GM21786 (cell line): ENCODE measurements at regions not wholly inside any gene's neighbourhood (a gene's known extent, or its start where the extent isn't known, plus 50 kb on each side); places are given as distances from the start of the nearest gene placed in this dataset.

ENCODE experiments used
- ATAC-seq: cut with Tn5 transposase; IDR thresholded peaks from one replicate; pipeline ENCODE4 v1.9.1; 2021; ENCODE audit not compliant: unreplicated experiment

DNA sequence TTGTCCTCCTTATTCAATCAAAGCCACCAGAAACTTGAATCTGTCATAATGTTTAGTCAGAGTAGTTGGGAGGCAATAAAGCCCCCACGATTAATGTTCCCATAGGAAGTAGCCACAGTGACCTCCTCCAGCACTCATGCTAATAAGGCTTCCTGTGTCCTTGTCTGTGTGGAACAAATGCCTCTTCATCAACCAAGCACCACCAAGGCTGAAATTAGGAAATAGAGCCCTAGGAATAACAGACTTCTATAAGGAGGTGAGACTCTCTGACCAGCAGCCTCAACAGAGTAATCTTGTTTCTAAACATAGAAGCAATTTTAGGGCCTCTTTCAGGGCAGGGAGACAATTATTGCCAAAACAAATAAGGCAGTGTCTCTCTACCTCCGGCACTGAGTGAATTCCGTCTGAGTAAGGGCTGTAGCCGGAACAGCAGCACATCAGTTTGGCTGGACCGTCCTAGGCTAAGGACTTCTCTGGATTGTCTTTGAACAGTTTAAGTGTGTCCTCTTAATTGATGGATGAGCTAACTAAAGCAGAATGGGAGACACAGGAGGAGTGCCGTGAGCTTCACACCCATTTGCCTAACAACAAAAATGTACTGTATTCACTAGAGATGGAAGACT, 329.2 kb upstream of the HAND2 start:
- no peak for ATAC-seq

DNA sequence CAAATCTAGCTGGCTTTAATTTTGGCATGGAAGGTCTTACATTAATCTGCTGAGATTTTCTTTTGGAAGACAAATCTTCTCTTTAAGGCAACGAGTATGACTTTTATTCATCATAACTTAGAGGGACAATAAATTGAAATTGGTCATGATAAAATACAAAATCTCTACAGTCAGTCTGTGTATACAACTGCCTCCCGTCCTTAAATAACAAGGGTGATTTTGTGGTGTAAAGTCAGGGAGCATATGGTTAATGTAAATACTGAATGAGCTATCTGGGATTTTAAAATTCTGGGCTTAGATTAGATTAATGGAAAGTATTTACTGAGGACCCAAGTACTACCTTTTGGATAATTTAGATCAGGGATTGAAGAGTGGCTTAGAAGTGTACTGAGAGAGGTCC, 328.4 kb upstream of the HAND2 start:
- no peak for ATAC-seq

DNA sequence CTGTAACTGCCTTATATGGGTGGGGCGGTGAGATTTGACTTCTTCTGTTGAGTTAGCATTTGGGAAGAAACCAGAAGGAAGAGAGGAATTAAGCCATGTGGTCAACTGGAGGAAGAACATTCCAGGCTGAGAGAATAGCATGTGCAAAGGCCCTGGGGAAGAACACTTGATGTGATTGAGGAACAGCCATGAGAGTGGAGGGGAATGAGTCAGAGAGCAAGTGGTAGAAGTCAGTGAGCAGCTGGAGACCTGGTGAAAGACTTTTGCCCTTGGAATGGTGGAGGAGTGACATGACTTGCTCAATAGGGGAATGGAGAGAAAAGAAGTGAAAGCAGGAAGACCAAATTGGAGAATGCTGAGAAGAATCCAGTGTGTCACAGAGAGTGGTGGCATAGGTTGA, 327.8 kb upstream of the HAND2 start:
- no peak for ATAC-seq

DNA sequence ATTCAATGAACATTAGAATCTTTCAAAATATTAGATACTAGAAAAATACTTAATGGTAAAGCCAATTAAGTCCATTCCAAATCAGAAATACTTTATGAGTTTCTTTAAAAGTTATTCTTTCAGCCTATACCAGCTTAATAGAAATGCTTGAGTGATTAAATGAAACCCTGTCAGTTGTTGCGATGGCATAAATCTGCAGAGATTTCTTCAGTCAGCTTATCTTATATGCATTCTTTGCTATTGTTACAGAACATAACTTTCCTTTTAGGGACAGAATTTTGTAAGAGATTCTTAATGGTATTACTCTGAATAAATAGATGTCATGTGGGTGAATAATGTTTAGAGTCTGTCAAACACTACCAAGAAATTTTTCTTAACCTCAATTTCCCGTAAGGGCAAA, 325.0 kb upstream of the HAND2 start:
- no peak for ATAC-seq

DNA sequence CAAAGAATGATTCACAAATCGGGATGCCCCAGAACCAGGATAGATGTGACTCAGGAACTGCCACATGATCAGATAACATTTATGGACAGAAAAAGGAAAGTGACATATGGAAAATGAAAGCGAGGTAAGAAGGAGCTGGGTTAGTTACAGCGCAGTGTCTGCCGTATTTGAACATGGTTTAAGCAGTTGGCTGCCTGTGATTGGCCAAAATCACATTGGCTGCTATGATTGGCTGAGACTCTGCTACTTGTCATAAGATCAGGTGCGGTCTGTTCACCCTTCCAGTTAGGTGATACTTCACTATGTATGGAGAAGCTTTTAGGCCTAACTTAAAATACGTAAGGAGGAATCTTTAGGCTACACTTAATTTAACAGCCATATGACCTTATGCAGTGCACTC, 322.7 kb upstream of the HAND2 start:
- ATAC-seq, result no peak

DNA sequence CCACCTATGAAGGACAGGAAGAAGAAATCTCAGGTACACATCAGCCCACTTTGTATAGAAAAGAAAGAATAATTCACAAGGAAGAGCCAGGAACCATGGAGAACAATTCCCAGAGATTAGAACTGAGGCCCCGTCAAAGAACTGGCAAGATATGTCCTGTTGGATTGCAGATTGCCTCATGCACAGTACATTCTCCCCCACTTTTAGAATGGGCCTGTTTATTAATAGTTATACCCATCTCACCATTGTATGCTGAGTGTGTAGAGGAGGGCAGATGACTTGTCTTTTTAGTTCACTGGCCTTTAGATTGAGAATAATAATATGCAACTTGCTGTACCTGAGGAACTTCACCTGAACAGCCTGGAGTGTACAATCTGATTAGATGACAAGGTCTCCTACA, 315.6 kb upstream of the HAND2 start:
- ATAC-seq, result no peak

DNA sequence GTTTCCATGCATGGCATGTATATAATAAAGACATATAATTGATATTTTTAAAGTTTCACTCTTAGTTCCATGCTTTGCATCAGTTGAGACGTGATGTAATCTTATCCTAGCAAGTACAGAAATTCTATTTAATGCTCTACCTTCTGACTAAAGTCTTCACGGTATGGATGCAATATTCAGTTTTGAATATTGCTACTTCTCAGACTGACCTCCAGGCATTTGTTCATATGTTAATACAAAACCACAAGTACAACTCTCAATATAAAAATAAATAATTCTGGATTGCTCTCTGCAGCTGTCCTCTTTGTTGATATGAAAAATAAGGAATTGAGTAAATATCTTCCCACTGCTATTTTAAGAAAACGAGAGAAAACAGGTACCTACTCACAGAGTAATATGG, 309.8 kb upstream of the HAND2 start:
- ATAC-seq, result no peak

DNA sequence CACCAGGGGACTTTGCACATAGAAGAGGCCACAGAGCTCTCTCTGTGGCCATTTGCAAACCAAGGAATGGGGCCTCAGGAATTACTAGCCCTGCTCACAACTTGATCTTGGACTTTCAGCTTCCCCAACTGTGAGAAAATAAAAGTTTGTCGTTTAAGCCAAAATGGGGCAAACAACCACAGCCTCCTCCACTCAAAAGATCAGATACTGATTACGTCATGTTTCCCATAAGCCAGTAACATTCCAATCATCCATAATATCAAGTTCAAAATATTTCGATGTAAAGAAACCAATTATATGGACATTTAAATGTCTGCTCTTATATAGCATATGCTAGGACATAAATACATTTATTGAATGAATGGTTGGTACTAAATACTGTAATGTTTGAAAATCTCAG, 307.5 kb upstream of the HAND2 start:
- ATAC-seq, result no peak

DNA sequence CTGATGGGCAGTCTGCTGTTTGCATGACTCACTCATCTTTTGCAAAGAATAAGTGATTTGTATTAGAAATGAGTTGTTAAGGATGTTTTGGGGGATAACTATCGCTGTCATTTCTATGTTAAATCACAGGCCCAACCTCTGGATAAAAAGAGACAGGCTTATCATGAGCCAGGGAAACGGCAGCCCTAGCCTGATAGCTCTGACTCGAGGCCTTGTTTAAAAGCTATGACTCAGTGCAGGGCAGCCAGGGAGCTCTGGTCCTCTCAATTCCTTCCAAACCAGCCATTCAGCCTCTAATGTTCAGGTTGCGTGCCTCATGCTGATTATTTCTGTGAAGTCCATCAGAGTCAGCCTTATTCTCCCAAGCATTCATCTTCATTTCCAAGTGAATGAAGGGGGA, 305.9 kb upstream of the HAND2 start:
- no peak for ATAC-seq

DNA sequence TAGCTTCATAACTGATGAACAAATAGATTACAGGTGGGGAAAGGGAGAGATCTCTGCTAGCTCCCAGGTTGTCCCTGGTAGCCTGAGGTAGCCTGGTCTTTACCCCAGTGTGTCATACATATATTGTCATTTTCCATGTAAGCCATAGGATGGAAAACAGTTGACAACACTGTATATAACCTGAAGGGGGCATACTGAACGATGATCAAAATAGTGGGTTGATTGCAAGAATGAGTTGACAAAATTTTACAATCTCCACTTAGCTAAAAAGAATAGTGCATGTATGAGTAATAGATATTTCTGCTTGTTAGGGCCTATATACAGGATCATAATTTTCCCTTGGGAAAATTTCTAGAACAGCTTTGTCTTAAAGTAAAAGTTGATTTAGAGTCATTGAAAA, 304.1 kb upstream of the HAND2 start:
- no peak for ATAC-seq

DNA sequence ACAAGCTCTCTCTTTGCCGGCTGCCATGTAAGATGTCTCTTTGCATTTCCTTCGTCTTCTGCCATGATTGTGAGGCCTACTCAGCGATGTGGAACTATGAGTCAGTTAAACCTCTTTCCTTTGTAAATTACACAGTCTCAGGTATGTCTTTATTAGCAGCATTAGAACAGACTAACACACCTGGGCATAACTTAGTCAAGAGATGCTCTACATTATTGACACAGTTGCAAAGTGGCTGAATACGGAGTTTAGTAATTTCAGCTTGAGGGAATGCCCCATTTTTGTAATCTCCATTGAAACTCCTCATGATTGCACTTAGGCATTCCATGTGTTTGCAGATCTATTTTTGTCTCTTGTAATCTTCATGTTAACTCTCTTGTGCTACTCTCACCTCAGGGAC, 299.5 kb upstream of the HAND2 start:
- ATAC-seq, result no peak

DNA sequence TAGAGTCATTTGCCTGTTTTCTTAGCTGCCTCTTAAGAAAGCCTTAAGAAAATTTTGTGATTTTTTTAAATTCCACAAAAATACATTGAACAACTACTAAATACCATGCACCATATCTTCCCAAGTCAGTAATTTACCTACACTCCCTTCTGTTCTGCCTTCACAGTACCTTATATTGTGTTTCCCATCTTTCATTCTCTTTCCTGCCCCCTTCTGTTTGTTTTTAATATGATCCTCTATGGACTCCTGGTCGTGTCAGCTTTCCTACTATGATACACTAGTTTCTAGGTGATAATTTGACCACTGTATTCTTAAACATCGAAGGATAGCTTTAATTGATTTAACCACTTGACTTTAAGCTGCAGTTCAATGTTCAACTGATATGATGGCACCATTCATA, 297.7 kb upstream of the HAND2 start:
- ATAC-seq, result no peak

DNA sequence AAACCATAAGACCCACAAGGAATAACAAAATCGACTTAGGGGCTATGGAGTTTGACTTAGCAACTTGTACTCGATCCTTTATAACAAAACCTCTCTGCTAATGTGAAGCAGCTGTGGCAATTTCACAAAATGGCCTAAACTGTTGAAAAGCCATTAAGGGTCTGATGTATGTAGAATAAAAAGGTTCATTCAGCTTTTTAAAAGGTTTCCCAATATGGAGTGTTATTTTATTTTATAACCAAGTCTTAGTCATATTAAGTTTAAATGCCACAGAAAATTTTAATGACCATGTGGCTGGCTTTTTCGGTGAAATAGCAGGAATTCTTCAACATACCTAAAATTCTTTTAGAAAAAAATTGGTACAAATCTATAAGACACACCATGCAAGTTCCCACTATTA, 291.8 kb upstream of the HAND2 start:
- ATAC-seq, result no peak

DNA sequence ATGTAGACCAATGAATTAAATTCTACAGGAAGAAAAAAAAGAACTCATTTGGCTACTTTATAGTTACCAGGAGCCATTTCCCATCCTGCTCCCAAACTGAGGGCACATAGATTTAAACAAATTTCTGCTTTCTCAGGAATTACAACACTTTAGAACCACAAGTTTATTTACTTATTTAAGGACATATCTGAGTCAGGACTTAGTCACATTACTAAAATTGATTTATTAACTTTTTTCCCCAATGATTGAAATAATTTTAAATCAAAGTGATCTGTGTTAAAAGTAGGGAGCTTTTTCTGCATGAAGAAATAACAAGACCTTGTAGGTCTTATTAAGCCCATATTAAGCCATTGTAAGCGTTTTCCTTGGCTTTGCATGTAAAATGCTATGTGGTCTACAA, 291.0 kb upstream of the HAND2 start:
- ATAC-seq, result no peak

DNA sequence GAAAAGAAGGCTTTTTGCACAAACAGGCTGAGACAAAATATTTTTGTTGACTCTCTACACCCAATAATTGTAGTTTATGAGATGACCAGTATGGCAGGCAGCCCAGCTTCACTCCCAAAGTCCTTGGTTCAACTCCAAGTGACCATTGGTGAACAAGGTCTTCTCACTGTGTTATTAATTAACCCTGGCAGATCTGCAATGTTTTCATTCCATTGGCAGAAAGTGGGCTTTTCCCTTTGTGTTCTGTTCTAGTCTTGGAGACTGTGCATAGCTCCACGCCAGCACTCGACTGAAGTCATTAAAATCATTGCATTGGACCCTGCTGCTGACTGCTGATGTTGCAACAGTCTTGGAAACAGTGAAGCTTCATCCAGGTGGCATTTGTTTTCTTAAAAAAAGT, 277.3 kb upstream of the HAND2 start:
- ATAC-seq, result no peak

DNA sequence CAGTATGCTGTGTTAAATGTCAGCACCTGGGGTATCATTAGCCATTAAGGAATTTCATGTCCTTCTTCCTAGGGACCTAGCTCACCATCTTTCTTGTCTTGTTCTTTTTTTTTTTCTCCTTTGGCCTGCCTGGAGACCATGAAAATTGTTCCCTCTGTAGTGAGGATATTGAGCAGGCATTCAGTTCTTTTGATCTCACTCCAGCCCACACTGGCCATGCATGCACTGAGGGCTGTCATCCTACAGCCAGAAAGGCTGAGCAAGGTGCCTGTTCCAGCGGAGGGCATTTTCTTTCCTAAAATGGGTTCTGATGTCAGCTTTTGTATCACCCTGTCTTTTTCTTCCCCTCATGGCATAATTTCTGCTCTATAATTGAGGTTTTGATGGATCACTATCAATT, 275.9 kb upstream of the HAND2 start:
- no peak for ATAC-seq

DNA sequence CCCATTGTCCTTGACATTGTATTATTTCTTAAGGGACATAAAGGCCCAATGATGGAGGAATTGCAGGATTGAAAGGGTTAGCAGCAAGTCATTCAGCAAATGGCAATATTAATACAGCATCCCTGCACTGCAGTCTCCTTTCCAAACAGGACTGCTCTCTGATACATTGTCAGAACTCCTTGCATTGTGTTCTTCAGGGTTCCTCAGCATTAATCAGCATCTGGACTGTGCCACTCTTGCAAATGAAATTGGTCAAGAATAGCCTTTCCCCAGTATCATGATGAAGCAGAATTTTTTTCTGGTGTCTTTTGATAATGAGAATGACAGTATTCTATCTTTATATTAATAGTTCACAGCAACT, 272.6 kb upstream of the HAND2 start:
- ATAC-seq, result no peak

DNA sequence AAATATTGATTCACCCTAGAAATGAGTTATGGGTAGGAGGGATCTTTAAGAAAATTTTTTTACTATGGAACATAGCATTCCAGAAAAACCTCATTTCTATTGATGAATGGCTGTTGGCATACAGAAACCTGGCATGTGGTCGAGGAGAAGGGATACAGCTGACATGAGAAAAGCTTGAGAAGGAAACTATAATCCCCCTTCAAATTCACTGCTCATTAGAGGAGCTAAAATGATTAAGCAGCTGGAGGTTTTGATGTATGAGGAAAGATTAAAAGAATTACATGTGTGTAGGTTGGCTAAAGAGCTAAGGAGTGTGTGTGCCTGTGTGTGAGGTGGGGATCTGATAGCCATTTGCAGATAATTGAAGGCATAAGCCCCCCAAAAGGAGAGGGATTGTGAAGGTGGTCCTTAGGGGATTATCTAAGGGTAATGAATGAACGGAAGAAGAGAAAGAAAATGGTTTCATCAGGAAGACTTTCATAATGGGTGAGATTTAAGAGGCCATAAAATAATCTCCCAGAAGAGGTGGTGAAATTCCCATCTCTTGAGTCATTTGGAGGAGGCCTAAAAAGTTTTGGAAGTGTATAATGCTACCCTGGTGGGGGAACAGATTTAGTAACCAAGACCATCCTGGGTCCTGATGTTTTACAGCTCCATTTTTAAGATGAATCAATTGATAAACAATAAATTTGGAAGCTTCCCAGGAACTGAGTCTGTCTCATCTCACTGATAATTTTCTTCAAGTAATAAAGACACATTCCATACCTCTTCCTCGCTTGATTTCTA, 272.0 kb upstream of the HAND2 start:
- no peak for ATAC-seq

DNA sequence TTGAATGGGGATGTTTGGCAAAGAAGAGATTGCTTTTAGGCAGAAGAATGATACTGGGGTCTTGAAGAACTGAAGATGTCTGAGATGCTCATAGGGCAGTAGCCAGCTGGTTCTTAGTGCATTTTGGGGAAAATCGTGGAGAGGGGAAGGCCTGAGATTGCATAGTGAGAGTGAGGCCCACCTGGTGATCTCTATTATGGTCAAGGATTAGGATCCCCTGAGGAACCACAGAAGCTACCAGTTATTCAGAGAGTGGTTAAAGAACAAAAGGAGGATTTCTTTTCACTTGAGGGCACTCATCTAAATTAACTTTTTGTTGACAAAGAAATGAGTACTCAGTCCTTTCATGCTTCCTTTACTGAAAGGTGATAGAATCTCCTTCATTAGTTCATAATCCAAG, 271.3 kb upstream of the HAND2 start:
- ATAC-seq, result no peak

DNA sequence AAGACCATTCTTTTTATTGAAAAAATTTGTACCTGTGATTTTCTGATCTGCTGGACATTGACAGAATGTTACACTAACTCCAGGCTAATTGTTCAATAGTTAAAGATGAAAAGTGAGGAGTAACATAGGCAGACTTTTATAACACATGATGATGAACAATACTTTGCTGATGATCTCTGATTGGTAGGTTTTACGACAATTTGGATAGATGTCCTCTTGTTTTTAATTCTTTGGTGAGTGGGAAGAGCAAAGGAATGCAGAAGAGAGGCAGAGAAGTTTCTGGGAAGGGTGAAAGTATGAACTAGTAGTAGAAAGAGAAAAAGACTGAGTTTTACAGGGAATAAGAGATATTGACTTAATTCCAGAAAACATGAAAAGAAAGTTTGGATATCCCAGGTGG, 267.3 kb upstream of the HAND2 start:
- ATAC-seq, result no peak

DNA sequence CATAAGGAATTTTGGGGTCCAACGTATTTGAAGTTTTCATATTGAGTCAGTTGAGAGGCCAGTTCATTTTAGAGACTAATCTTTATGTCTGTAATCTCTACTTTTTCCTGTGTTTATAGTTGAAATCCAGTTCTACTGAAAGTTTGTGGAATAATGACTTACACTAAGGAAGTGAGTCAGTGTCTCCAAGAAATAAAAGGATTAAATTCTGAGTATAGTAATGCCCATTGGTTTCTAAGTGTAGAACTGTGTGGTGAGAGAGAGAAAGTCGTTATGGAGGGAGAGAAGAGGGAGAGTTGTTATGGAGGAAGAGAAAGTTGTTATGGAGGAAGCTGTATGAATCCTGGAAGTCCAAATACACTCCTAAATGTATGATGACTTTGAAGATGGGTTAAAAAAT, 264.6 kb upstream of the HAND2 start:
- no peak for ATAC-seq

DNA sequence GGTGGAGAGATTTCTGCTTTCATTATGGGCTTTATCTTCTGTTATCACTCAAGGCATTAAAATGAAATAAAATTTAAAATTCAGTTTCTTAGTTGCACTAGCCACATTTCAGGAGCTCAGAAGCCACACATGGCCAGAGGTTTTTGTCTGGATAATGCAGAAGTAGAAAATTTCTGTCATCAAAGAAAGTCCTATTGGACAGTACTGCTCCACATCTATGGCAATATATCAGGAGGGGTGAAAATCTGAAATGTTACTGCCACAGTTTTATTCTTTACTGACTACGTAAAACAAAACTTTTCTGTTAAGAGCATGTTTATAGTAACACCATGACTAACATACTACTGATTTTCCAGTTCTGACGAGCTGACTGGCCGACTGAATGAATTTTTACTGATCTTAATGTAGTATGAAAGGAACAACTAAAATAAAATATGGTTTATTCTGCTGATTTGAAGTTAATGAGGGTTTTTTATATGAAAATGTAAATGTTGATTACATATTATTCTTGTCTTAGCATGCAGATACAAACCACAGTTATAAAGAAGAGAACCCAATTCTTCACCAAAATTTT, 264.0 kb upstream of the HAND2 start:
- no peak for ATAC-seq

DNA sequence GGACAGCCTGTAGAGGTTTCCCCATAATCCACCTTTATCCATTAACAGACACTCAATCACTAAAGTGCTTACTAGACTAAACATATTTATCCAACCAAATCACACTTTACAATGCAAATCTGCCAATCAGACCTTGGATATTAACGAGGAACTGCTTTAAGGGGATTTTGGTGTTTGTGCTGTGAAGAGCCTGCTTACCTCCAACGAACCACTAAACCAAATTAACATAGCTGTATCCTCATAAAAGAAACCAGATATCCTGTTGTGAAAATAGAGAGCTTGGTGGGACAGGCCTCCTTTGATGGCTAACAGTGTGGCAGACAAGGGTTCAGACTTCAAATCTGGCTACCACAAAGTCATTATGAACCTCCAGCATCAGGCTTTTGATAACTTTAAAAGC, 252.6 kb upstream of the HAND2 start:
- ATAC-seq, result no peak
